Lower leg skin (tissue), 3 donors: ENCODE measurements at regions not wholly inside any gene's neighbourhood (a gene's known extent, or its start where the extent isn't known, plus 50 kb on each side); places are given as distances from the start of the nearest gene placed in this dataset.

Experiments used
- POLR2A ChIP-seq, 2 donors: fragments of 450-650 bp; IDR thresholded peaks; one replicate each; pipeline ENCODE4 v1.6.1; 2016 to 2017; ENCODE audit warnings: antibody characterized with exemption in 2 of 2, mild to moderate bottlenecking in 1 of 2, moderate library complexity in 1 of 2
- TF ChIP-seq, protein P1 (sequence below), 3 donors: fragments of 450-650 bp; IDR thresholded peaks; one replicate each; pipeline ENCODE4 v1.5.1; 2016; ENCODE audit warnings: antibody characterized with exemption in 3 of 3, mild to moderate bottlenecking in 3 of 3, moderate library complexity in 2 of 3

DNA sequence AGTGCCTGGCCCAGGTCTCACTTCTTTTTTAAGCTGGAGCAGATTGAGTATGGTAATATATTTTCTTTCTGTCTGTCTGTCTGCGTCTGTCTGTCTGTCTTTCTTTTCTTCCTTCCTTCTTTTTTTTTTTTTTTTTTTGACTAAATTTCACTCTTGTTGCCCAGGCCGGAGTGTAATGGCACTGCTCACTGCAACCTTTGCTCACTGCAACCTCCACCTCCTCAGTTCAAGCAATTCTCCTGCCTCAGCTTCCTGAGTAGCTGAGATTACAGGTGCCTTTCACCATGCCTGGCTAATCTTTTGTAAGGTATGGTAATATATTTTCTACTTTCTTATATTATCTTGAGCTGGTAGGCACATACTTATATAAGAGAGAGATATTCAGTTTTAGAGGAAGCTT lies 196.3 kb upstream of the MARCKS start:
- TF ChIP-seq, protein P1, sequence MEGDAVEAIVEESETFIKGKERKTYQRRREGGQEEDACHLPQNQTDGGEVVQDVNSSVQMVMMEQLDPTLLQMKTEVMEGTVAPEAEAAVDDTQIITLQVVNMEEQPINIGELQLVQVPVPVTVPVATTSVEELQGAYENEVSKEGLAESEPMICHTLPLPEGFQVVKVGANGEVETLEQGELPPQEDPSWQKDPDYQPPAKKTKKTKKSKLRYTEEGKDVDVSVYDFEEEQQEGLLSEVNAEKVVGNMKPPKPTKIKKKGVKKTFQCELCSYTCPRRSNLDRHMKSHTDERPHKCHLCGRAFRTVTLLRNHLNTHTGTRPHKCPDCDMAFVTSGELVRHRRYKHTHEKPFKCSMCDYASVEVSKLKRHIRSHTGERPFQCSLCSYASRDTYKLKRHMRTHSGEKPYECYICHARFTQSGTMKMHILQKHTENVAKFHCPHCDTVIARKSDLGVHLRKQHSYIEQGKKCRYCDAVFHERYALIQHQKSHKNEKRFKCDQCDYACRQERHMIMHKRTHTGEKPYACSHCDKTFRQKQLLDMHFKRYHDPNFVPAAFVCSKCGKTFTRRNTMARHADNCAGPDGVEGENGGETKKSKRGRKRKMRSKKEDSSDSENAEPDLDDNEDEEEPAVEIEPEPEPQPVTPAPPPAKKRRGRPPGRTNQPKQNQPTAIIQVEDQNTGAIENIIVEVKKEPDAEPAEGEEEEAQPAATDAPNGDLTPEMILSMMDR (IDR thresholded peaks at IDR 0.05): no peak
- no peak for TF ChIP-seq POLR2A (IDR thresholded peaks at IDR 0.05)
